ENCODE measurements at regions not wholly inside any gene's neighbourhood (a gene's known extent, or its start where the extent isn't known, plus 50 kb on each side); places are given as distances from the start of the nearest gene placed in this dataset.

DNA sequence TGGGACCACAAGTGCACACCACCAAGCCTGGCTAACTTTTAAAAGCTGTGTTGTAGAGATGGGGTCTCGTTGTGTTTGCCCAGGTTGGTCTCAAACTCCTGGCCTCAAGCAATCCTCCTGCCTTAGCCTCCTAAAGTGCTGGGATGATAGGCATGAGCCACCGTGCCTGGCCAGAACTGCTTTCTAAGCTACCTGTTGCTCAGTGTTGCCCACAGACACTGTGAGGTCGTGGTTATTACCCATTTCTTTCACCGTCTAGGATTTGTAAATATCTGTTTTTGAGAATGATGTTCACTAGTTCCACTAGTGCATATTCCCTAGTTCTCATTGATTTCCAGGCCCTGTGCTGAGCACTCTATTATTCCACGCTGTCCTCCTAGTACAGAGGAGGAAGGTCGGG is 51.4 kb upstream of the FAM89A start:
- TF ChIP-seq CTCF (conservative IDR thresholded peaks at IDR 0.05) (no peak), ZFX (IDR thresholded peaks at IDR 0.05) (no peak)

Measured in C4-2B (cell line).